ENCODE measurements at regions not wholly inside any gene's neighbourhood (a gene's known extent, or its start where the extent isn't known, plus 50 kb on each side); places are given as distances from the start of the nearest gene placed in this dataset.

GRCh38 chr5:133786420-133786819 is 174.1 kb upstream of the FSTL4 start:
- TF ChIP-seq, protein P1, sequence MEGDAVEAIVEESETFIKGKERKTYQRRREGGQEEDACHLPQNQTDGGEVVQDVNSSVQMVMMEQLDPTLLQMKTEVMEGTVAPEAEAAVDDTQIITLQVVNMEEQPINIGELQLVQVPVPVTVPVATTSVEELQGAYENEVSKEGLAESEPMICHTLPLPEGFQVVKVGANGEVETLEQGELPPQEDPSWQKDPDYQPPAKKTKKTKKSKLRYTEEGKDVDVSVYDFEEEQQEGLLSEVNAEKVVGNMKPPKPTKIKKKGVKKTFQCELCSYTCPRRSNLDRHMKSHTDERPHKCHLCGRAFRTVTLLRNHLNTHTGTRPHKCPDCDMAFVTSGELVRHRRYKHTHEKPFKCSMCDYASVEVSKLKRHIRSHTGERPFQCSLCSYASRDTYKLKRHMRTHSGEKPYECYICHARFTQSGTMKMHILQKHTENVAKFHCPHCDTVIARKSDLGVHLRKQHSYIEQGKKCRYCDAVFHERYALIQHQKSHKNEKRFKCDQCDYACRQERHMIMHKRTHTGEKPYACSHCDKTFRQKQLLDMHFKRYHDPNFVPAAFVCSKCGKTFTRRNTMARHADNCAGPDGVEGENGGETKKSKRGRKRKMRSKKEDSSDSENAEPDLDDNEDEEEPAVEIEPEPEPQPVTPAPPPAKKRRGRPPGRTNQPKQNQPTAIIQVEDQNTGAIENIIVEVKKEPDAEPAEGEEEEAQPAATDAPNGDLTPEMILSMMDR (IDR thresholded peaks at IDR 0.05), result no peak
- no peak for TF ChIP-seq POLR2A (IDR thresholded peaks at IDR 0.05)

Data from adrenal gland (tissue), 5 donors.